CD4-positive, alpha-beta T cell treated with Interleukin-15 for 1 hour (primary cell): ENCODE measurements at regions not wholly inside any gene's neighbourhood (a gene's known extent, or its start where the extent isn't known, plus 50 kb on each side); places are given as distances from the start of the nearest gene placed in this dataset.
"Not testable (repeated sequence)": the region's sequence is repeated elsewhere in the genome, so short reads cannot be mapped to it uniquely, and the experiment has no call there.

ENCODE experiments used
- DNase-seq: peaks from one replicate; pipeline ENCODE4 v3.0.0-alpha.2; 2020

GRCh38 chr5:87588316-87588715 is 175.6 kb upstream of the CCNH start:
- DNase-seq = no peak

GRCh38 chr5:87583704-87584103 is 171.0 kb upstream of the CCNH start:
- DNase-seq = not testable (repeated sequence)

GRCh38 chr5:87582149-87582548 is 169.4 kb upstream of the CCNH start:
- DNase-seq = no peak

- no peak for DNase-seq
Observed at GRCh38 chr5:87581661-87582060, 168.9 kb upstream of the CCNH start.

GRCh38 chr5:87579678-87580077 is 166.9 kb upstream of the CCNH start:
- DNase-seq = no peak

GRCh38 chr5:87576867-87577266 is 164.1 kb upstream of the CCNH start:
- no peak for DNase-seq

- DNase-seq = not testable (repeated sequence)
Observed at GRCh38 chr5:87576306-87576705, 163.6 kb upstream of the CCNH start.

GRCh38 chr5:87574106-87574505 is 161.4 kb upstream of the CCNH start:
- DNase-seq = no peak

GRCh38 chr5:87572611-87573010 is 159.9 kb upstream of the CCNH start:
- DNase-seq = no peak

GRCh38 chr5:87572090-87572489 is 159.4 kb upstream of the CCNH start:
- no peak for DNase-seq

- no peak for DNase-seq
Observed at GRCh38 chr5:87570366-87570765, 157.6 kb upstream of the CCNH start.

- no peak for DNase-seq
Observed at GRCh38 chr5:87562068-87562467, 149.3 kb upstream of the CCNH start.

GRCh38 chr5:87560528-87560927 is 147.8 kb upstream of the CCNH start:
- DNase-seq = no peak

GRCh38 chr5:87551911-87552310 is 139.2 kb upstream of the CCNH start:
- no peak for DNase-seq

GRCh38 chr5:87541676-87542075 is 128.9 kb upstream of the CCNH start:
- DNase-seq = no peak

- DNase-seq = no peak
Observed at GRCh38 chr5:87541033-87541432, 128.3 kb upstream of the CCNH start.

- no peak for DNase-seq
Observed at GRCh38 chr5:87539839-87540238, 127.1 kb upstream of the CCNH start.

- DNase-seq = no peak
Observed at GRCh38 chr5:87536365-87536764, 123.6 kb upstream of the CCNH start.

GRCh38 chr5:87535706-87536105 is 123.0 kb upstream of the CCNH start:
- no peak for DNase-seq

- DNase-seq = no peak
Observed at GRCh38 chr5:87529486-87530076, 116.9 kb upstream of the CCNH start.

GRCh38 chr5:87526131-87526530 is 113.4 kb upstream of the CCNH start:
- DNase-seq = no peak

GRCh38 chr5:87524217-87524616 is 111.5 kb upstream of the CCNH start:
- DNase-seq = no peak

- DNase-seq = not testable (repeated sequence)
Observed at GRCh38 chr5:87511778-87512177, 99.0 kb upstream of the CCNH start.

- no peak for DNase-seq
Observed at GRCh38 chr5:87503004-87503403, 90.3 kb upstream of the CCNH start.
